ENCODE measurements at regions not wholly inside any gene's neighbourhood (a gene's known extent, or its start where the extent isn't known, plus 50 kb on each side); places are given as distances from the start of the nearest gene placed in this dataset.

DNA sequence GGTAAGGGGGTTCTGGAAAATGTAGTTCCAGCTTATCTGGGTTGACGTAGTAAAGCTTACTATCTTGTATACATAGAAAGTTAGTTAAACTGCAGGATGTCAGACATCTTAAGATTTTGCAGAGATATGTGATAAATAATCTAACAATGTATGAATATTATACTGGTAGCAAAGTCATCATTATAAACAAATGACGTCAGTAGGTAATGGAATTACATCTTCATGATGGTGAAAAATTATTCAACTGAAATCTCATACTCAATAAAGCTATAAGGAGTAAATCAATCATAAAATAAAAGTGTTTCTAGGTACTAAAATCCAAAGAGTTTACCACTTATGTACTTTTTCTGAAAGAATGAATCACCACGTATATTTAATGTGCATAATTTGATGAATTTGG lies 217.3 kb upstream of the CDH10 start:
- no peak overlapping the region for H2AFZ ChIP-seq (ENCODE audit: low read length)
- DNase-seq (ENCODE audit: low read depth in 2 of 2): no peak
- no peak overlapping the region for H3K4me3 ChIP-seq (replicated peaks in 1 of 4; ENCODE audit: control extremely low read depth in 1 of 4, insufficient read depth in 1 of 4, low read depth in 3 of 4, low read length in 4 of 4)
- no peaks in the 10 kb centered on the region for H3K4me1 ChIP-seq (ENCODE audit: control insufficient read depth, extremely low read depth, insufficient read depth, low read length)
- H4K20me1 ChIP-seq (ENCODE audit: control insufficient read depth, extremely low read depth, insufficient read depth, low read length): no peaks in the 10 kb centered on the region
- H3K27ac ChIP-seq (ENCODE audit: insufficient read depth, low read length): no peak overlapping the region
- H3K27me3 ChIP-seq (ENCODE audit: control insufficient read depth, insufficient read depth, low read length): no peaks in the 10 kb centered on the region
- H3K79me2 ChIP-seq (ENCODE audit: control insufficient read depth, insufficient read depth, low read length): no peaks in the 10 kb centered on the region
- no peaks in the 10 kb centered on the region for H3K9me3 ChIP-seq (ENCODE audit: control insufficient read depth, insufficient read depth, low read depth, low read length)
- no peak overlapping the region for H3K4me2 ChIP-seq (ENCODE audit: extremely low read depth, insufficient read depth, low read length)
- TF ChIP-seq EZH2 (IDR thresholded peaks at IDR 0.05; ENCODE audit: low read length, missing control alignments): no peak
- TF ChIP-seq, protein P1, sequence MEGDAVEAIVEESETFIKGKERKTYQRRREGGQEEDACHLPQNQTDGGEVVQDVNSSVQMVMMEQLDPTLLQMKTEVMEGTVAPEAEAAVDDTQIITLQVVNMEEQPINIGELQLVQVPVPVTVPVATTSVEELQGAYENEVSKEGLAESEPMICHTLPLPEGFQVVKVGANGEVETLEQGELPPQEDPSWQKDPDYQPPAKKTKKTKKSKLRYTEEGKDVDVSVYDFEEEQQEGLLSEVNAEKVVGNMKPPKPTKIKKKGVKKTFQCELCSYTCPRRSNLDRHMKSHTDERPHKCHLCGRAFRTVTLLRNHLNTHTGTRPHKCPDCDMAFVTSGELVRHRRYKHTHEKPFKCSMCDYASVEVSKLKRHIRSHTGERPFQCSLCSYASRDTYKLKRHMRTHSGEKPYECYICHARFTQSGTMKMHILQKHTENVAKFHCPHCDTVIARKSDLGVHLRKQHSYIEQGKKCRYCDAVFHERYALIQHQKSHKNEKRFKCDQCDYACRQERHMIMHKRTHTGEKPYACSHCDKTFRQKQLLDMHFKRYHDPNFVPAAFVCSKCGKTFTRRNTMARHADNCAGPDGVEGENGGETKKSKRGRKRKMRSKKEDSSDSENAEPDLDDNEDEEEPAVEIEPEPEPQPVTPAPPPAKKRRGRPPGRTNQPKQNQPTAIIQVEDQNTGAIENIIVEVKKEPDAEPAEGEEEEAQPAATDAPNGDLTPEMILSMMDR (conservative IDR thresholded peaks at IDR 0.05 in 1 of 2, IDR thresholded peaks at IDR 0.05 in 1 of 2; ENCODE audit: low read depth in 1 of 2, low read length in 2 of 2): no peak
- H3K36me3 ChIP-seq (ENCODE audit: control insufficient read depth, insufficient read depth, low read length): no peaks in the 10 kb centered on the region
- H3K9ac ChIP-seq (ENCODE audit: insufficient read depth, low read length): no peak overlapping the region

GRCh38 chr5:24855485-24855884 lies 210.7 kb upstream of the CDH10 start:
- H3K36me3 ChIP-seq (ENCODE audit: control insufficient read depth, insufficient read depth, low read length): no peaks in the 10 kb centered on the region
- H3K9me3 ChIP-seq (ENCODE audit: control insufficient read depth, insufficient read depth, low read depth, low read length): no peaks in the 10 kb centered on the region
- no peaks in the 10 kb centered on the region for H4K20me1 ChIP-seq (ENCODE audit: control insufficient read depth, extremely low read depth, insufficient read depth, low read length)
- no peak overlapping the region for H3K4me2 ChIP-seq (ENCODE audit: extremely low read depth, insufficient read depth, low read length)
- no peaks in the 10 kb centered on the region for H3K27me3 ChIP-seq (ENCODE audit: control insufficient read depth, insufficient read depth, low read length)
- DNase-seq (ENCODE audit: low read depth in 2 of 2): peak in 1 of 2 donors; percentile 5
- H3K79me2 ChIP-seq (ENCODE audit: control insufficient read depth, insufficient read depth, low read length): no peaks in the 10 kb centered on the region
- no peaks in the 10 kb centered on the region for H3K4me1 ChIP-seq (ENCODE audit: control insufficient read depth, extremely low read depth, insufficient read depth, low read length)
- no peak overlapping the region for H3K9ac ChIP-seq (ENCODE audit: insufficient read depth, low read length)
- TF ChIP-seq, protein P1 (conservative IDR thresholded peaks at IDR 0.05 in 1 of 2, IDR thresholded peaks at IDR 0.05 in 1 of 2; ENCODE audit: low read depth in 1 of 2, low read length in 2 of 2): no peak
- no peak for TF ChIP-seq EZH2 (IDR thresholded peaks at IDR 0.05; ENCODE audit: low read length, missing control alignments)
- no peak overlapping the region for H2AFZ ChIP-seq (ENCODE audit: low read length)
- no peak overlapping the region for H3K27ac ChIP-seq (ENCODE audit: insufficient read depth, low read length)
- no peak overlapping the region for H3K4me3 ChIP-seq (replicated peaks in 1 of 4; ENCODE audit: control extremely low read depth in 1 of 4, insufficient read depth in 1 of 4, low read depth in 3 of 4, low read length in 4 of 4)

GRCh38 chr5:24854850-24855249 lies 210.1 kb upstream of the CDH10 start:
- Histone ChIP-seq H3K4me1 (ENCODE audit: control insufficient read depth, extremely low read depth, insufficient read depth, low read length) (no peaks in the 10 kb centered on the region), H3K27ac (ENCODE audit: insufficient read depth, low read length) (no peak overlapping the region), H3K79me2 (ENCODE audit: control insufficient read depth, insufficient read depth, low read length) (no peaks in the 10 kb centered on the region), H4K20me1 (ENCODE audit: control insufficient read depth, extremely low read depth, insufficient read depth, low read length) (no peaks in the 10 kb centered on the region), H2AFZ (ENCODE audit: low read length) (no peak overlapping the region), H3K4me2 (ENCODE audit: extremely low read depth, insufficient read depth, low read length) (no peak overlapping the region), H3K4me3 (replicated peaks in 1 of 4; ENCODE audit: control extremely low read depth in 1 of 4, insufficient read depth in 1 of 4, low read depth in 3 of 4, low read length in 4 of 4) (no peak overlapping the region), H3K9me3 (ENCODE audit: control insufficient read depth, insufficient read depth, low read depth, low read length) (no peaks in the 10 kb centered on the region), H3K9ac (ENCODE audit: insufficient read depth, low read length) (no peak overlapping the region), H3K36me3 (ENCODE audit: control insufficient read depth, insufficient read depth, low read length) (no peaks in the 10 kb centered on the region), H3K27me3 (ENCODE audit: control insufficient read depth, insufficient read depth, low read length) (no peaks in the 10 kb centered on the region)
- TF ChIP-seq, protein P1 (conservative IDR thresholded peaks at IDR 0.05 in 1 of 2, IDR thresholded peaks at IDR 0.05 in 1 of 2; ENCODE audit: low read depth in 1 of 2, low read length in 2 of 2): no peak
- no peak for TF ChIP-seq EZH2 (IDR thresholded peaks at IDR 0.05; ENCODE audit: low read length, missing control alignments)
- DNase-seq (ENCODE audit: low read depth in 2 of 2): no peak

Data from fibroblast of lung (primary cell).